ACHN (cell line): ENCODE measurements at regions not wholly inside any gene's neighbourhood (a gene's known extent, or its start where the extent isn't known, plus 50 kb on each side); places are given as distances from the start of the nearest gene placed in this dataset.

Experiments used
- DNase-seq: peaks from one replicate; pipeline ENCODE4 v3.0.0-alpha.2; 2015
- in situ Hi-C: cut with HindIII; loops from 2 replicates; pipeline ENCODE4 v1.10.0; 2017; ENCODE audit warnings: low sequenced_read_pairs, low pct_ligation_motif_present, low pct_unique_long_range_greater_than_20kb

- DNase-seq = no peak
- in situ Hi-C loops = no loop called here
These were observed 118.4 kb upstream of the PALMD start for GRCh38 chr1:99527545-99527944.

DNA sequence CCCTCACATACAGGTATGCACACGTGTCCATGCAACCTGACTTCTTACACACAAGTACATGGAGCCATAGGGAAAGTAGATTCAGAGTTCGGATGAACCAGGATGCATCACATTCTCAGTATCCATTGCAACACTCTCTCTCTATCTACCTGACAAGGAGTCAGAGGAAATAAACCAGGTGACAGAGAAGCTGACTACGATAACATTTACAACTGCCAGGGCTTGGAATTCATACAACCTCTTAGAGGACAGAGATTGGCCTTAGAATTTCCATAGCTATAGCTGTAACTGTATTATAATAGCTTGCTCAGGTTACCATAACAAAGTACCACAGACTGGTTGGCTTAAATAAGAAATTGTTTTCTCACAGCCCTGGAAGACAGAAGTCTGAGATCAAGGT is 116.9 kb upstream of the PALMD start:
- no peak for DNase-seq
- in situ Hi-C loops = no loop called here

DNA sequence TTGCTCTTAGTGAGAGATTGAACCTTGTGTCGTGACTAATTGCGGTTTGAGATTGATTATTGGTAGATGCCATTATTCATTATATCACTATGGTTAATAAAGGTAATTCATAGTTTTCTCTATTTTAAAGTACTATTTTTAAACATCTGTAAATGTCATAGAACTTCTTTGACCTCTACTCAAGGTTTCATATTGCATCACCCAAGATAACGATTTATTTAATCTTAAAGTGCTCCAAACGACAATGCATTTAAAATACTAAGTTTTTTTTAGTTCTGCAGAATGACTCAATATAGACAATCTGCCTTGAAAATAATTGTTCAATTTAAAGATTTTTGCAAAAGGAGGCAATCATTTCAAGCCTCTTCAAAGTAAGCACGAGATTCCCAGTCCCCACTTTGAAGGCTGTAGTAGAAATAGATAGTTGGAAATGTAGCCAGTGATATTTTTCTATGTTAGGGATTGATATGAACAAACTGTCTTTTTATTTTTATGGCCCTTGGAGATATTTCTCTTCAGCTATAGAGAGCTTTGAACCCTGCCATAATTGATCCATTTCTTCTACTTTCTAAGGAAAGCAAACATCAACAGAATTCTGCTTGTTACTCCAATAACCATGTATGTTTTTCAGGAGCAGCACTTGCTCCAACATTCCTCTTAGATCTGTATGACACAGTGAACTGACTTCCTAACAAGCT is 114.2 kb upstream of the PALMD start:
- no peak for DNase-seq
- in situ Hi-C loops = no loop called here

- DNase-seq = no peak
- in situ Hi-C loops = no loop called here
These were observed 113.7 kb upstream of the PALMD start for GRCh38 chr1:99532276-99532580.

- in situ Hi-C loops = no loop called here
- no peak for DNase-seq
These were observed 111.8 kb upstream of the PALMD start for GRCh38 chr1:99533909-99534637.

- in situ Hi-C loops = no loop called here
- DNase-seq = no peak
These were observed 111.3 kb upstream of the PALMD start for GRCh38 chr1:99534638-99534930.

- in situ Hi-C loops = no loop called here
- no peak for DNase-seq
These were observed 110.3 kb upstream of the PALMD start for GRCh38 chr1:99535470-99536164.

- in situ Hi-C loops = no loop called here
- no peak for DNase-seq
These were observed 107.9 kb upstream of the PALMD start for GRCh38 chr1:99537886-99538617.

DNA sequence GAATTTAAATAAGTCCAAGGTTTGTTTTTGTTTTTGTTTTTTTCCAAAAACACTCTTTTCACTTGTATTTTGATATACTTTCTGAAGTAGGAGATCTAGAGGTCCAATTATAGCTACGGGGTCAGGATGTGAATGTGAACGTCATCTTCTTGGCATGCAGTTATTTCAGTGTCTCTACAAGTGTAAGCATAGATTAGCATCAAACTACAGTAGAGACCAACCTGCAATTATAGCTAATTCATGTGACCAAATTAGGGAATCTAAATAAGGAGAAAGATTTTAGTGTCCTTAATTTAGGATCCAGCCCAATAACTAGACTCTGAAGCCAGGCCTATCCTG is 107.3 kb upstream of the PALMD start:
- in situ Hi-C loops = no loop called here

DNA sequence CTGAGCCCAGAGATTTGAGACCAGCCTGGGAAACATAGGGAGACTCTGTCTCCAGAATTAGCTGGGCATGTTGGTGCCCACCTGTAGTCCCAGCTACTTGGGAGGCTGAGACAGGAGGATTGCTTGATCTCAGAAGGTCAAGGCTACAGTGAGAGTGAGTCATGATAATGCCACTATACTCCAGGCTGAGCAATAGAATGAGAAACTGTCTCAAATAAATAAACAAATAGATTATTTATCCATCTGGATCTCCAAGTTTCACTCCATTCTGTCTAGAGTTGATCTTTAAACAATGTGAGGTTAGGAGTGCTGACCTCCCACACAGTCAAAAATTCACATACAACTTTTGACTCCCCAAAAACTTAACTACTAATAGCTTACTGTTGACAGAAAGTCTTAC is 106.8 kb upstream of the PALMD start:
- DNase-seq = no peak
- in situ Hi-C loops = no loop called here

More for the DNA sequence above, 107.3 kb upstream of the PALMD start:
- no peak for DNase-seq

DNA sequence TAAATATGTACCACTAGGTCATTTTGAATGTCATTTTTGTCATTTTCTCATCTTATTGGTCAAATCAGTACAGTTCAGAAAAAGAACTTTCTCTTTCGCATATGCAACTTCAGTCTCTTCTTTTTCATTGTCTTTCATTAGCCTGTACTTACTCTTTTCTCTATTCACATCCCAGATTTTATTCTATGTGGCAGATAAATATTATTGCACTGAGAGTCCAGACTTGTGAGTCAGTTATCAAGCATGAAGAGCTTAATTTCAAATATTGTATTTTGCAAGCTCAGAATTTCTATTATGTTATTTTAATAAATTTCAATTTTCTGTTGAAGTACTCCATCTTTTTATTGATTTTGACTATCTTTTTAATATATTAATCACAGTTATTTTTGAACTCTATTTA is 105.2 kb upstream of the PALMD start:
- DNase-seq = no peak
- in situ Hi-C loops = no loop called here

GRCh38 chr1:99544328-99544727 is 101.6 kb upstream of the PALMD start:
- no peak for DNase-seq
- in situ Hi-C loops = no loop called here

DNA sequence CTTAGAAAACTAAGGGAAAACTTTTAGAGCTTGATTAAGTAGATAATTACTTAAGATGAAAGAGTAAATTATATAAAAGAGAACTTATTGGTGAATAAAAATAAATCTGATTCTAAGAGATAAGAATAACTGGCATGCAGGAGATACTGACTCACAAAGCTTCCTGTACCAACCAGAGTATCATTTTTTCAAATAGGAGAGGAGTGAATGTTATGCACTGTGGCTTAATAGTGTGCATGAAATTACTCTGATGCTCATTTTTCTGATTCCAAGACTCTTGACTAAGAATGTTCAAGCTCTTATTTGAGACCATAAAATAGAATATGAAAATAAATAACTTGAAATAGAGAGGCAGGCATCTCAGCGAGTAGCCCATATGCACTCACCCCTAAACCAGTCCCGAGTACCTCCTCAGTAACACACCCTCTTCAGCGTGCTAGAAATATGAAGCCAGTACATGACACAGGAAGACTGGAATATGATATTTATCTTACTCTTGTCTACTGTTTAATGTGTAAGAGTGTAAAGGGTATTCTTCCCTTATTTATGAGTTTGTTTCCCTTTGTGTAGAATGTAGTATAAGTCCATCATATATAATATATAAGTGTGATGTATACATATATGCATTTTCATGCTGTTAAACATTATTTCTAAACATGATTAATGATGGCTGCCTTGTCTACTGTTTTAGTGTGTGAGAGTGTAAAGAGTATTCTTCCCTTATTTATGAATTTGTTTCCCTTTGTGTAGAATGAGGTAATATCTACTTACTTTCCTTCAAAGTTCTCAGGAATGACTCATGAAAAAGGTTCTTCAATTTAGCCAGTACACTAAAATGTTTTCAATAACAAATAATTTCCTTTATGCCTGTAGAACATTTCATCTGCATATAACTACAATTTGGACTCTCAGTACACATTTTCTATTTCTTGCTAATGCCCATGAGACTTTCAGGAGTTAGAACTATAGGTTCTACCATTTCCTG is 99.2 kb upstream of the PALMD start:
- in situ Hi-C loops = no loop called here
- DNase-seq = no peak

GRCh38 chr1:99548943-99549605 is 96.8 kb upstream of the PALMD start:
- in situ Hi-C loops = no loop called here
- DNase-seq = no peak

- no peak for DNase-seq
- in situ Hi-C loops = no loop called here
These were observed 95.7 kb upstream of the PALMD start for GRCh38 chr1:99550198-99550597.

- no peak for DNase-seq
- in situ Hi-C loops = no loop called here
These were observed 93.9 kb upstream of the PALMD start for GRCh38 chr1:99551812-99552614.

DNA sequence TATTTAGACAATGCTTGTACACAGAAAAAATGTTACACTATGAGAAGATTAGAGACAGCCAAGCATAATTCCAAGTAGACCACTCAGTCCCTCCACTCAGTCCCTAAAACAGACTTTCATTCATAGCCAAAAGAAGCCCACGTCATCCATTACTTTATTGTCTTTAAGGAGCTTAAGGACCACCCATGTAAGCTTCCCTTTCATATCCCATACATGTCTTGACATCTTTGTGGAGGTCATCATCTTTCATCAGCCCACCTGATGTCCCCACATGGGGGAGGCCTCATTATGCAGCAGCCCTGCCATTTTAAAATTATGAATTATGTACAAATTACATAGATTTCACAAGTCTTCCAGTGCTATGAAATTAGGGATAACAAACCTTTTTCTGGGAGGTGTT is 92.6 kb upstream of the PALMD start:
- in situ Hi-C loops = no loop called here
- DNase-seq = no peak
